ENCODE measurements at regions not wholly inside any gene's neighbourhood (a gene's known extent, or its start where the extent isn't known, plus 50 kb on each side); places are given as distances from the start of the nearest gene placed in this dataset.

DNA sequence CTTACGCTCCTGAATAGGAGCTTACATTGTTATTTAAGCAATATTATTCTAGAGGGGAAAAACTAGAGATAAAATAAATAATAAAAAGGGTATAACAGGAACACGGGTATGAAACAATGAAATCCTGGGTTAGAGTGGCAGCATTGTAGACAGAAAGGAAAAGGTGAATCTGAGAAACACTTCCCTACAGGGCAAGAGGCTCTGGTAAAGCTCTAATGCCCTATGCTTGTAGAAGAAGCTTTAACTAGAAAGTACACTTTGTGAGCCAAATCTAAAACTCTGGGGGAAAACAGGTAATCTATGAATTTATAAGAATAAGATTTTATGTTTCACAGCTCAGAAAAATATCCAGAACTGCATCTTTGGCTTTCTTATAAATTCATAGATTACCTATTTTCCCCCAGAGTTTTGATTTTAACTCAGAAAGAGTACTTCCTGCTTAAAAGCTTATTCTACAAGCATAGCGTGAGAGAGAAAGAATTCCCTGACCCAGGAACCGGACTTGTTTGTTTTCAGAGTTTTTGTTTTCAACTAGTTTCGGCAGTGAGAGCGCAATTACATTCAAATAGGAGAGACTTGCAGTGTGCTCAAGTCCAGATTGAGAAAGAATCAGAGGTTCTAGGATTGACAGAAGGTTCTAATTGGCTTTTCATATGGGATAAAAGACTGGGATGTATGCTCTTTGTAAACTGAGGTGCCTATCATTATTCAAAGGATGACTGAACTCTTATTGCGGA is 651.0 kb upstream of the RORB start:
- no peaks in the 10 kb centered on the region for H3K4me1 ChIP-seq
- intact Hi-C loops (cut with DNase I): no loop called here
- TF ChIP-seq, protein P1, sequence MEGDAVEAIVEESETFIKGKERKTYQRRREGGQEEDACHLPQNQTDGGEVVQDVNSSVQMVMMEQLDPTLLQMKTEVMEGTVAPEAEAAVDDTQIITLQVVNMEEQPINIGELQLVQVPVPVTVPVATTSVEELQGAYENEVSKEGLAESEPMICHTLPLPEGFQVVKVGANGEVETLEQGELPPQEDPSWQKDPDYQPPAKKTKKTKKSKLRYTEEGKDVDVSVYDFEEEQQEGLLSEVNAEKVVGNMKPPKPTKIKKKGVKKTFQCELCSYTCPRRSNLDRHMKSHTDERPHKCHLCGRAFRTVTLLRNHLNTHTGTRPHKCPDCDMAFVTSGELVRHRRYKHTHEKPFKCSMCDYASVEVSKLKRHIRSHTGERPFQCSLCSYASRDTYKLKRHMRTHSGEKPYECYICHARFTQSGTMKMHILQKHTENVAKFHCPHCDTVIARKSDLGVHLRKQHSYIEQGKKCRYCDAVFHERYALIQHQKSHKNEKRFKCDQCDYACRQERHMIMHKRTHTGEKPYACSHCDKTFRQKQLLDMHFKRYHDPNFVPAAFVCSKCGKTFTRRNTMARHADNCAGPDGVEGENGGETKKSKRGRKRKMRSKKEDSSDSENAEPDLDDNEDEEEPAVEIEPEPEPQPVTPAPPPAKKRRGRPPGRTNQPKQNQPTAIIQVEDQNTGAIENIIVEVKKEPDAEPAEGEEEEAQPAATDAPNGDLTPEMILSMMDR (IDR thresholded peaks at IDR 0.05): no peak
- DNase-seq (no peak), ATAC-seq (no peak)
- no peaks in the 10 kb centered on the region for H3K9me3 ChIP-seq
- no peak overlapping the region for H3K4me3 ChIP-seq
- H3K27ac ChIP-seq: no peak overlapping the region
- H3K27me3 ChIP-seq (ENCODE audit: low read depth): no peaks in the 10 kb centered on the region
- no peaks in the 10 kb centered on the region for H3K36me3 ChIP-seq

DNA sequence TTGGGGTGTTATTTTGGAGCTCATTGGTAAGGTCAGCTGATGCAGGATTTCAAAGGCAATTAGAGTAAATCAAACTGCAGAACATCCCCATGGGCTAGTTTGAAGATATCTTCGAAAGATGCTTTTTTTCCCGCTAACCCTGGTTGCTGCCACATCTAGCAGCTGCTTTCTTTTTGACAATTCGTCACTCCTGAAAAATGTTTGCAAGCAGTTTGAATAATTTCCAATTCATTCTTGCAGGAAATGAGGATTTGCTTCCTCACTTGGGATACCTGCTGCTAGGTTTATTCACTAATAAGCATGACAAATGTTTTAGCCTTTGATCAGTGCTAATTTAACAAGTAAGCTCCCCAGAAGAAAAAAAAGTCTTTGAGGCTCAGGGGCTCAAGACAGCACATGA is 649.6 kb upstream of the RORB start:
- DNase-seq (no peak), ATAC-seq (no peak)
- Histone ChIP-seq H3K27ac (no peak overlapping the region), H3K9me3 (no peaks in the 10 kb centered on the region), H3K4me3 (no peak overlapping the region), H3K27me3 (ENCODE audit: low read depth) (no peaks in the 10 kb centered on the region), H3K36me3 (no peaks in the 10 kb centered on the region), H3K4me1 (no peaks in the 10 kb centered on the region)
- intact Hi-C loops (cut with DNase I): no loop called here
- TF ChIP-seq, protein P1 (IDR thresholded peaks at IDR 0.05): no peak

DNA sequence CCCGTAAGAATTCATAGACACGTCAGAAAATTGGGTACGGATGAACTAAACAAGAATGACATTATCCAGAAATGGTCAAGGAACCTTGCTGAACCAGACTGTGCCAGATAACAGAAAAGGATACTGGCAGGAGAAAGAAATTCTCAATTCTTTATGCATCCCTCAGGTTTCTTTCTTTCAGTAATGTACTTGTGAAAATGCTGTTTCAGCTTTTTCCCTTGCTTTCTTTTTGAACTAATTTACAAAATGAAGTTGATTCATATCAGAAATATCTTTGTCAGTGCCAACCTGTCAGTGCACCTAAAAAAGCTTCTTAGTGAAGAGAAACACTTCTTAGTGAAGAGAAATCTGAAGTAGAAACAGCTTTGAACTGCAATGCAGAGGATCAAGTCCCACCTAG is 643.6 kb upstream of the RORB start:
- ATAC-seq (no peak), DNase-seq (no peak)
- no peak overlapping the region for H3K4me3 ChIP-seq
- TF ChIP-seq, protein P1 (IDR thresholded peaks at IDR 0.05): no peak
- H3K36me3 ChIP-seq: no peaks in the 10 kb centered on the region
- no peak overlapping the region for H3K27ac ChIP-seq
- H3K4me1 ChIP-seq: no peaks in the 10 kb centered on the region
- no peaks in the 10 kb centered on the region for H3K9me3 ChIP-seq
- no peaks in the 10 kb centered on the region for H3K27me3 ChIP-seq (ENCODE audit: low read depth)
- intact Hi-C loops (cut with DNase I): no loop called here

DNA sequence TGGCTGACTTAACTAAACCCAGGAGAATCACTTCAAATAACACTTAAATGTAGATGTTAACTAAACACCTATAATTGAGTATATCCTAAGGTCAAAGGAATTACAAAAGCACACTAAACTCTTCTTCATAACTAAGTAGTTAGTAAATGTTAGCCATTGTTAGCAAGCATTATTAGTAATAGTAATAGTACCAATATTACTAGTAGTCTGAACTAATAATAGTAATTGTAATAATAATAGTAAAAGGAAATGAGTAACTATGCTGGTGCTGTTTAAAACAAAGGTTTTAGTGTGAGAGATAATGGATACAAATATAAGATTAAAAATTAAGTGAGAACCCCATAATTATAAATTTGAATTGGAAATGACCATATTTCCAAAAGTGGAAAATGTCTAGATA is 641.9 kb upstream of the RORB start:
- H3K27me3 ChIP-seq (ENCODE audit: low read depth): no peaks in the 10 kb centered on the region
- intact Hi-C loops (cut with DNase I): no loop called here
- H3K4me3 ChIP-seq: no peak overlapping the region
- no peak for DNase-seq
- no peaks in the 10 kb centered on the region for H3K9me3 ChIP-seq
- TF ChIP-seq, protein P1 (IDR thresholded peaks at IDR 0.05): no peak
- ATAC-seq: no peak
- no peaks in the 10 kb centered on the region for H3K4me1 ChIP-seq
- no peak overlapping the region for H3K27ac ChIP-seq
- H3K36me3 ChIP-seq: no peaks in the 10 kb centered on the region

DNA sequence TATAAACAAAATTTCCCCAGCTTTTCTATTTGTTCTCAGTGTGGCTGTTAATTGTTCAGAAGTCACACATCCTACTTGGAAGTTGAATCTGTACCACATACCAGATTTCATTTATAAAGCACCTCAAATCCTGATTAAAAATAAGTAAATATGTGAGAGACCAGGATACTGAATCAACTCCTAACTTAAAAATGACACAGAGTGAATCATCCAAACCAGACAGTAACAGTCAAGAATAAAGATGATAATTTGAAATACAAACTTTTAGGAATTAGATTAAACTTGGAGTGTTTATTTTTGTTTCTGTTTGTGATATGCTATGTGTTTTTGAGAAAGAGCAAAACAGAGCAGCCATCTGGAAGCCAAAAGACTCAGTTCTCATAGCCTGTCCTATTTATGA is 633.2 kb upstream of the RORB start:
- Histone ChIP-seq H3K36me3 (no peaks in the 10 kb centered on the region), H3K27me3 (ENCODE audit: low read depth) (no peaks in the 10 kb centered on the region), H3K9me3 (no peaks in the 10 kb centered on the region), H3K4me1 (no peaks in the 10 kb centered on the region), H3K27ac (no peak overlapping the region), H3K4me3 (no peak overlapping the region)
- DNase-seq (no peak), ATAC-seq (no peak)
- TF ChIP-seq, protein P1 (IDR thresholded peaks at IDR 0.05): no peak
- intact Hi-C loops (cut with DNase I): no loop called here

Measured in lower lobe of right lung (tissue), 2 donors.